MCF 10A (cell line): ENCODE measurements at regions not wholly inside any gene's neighbourhood (a gene's known extent, or its start where the extent isn't known, plus 50 kb on each side); places are given as distances from the start of the nearest gene placed in this dataset.
A peak's percentile ranks its signal among the peaks of the same experiment; 100 is the strongest.

Source experiments
- BruUV-seq: library from RNA; stranded (reverse); fragments of 400-500 nt; replicated peaks from 2 replicates; lab custom pipeline; 2021; lab: Mats Ljungman, UMichigan
- CTCF ChIA-PET: fragments of 300-600 bp; sonication (Branson Sonifier 250); formaldehyde crosslinking; extraction: SDS; loops from one replicate; lab custom pipeline; 2021; ENCODE audit warnings: antibody characterized with exemption, inconsistent platforms; lab: Yijun Ruan, JAX
- POLR2A ChIA-PET: fragments of 300-600, 350-650 bp; sonication (Branson Sonifier 250); formaldehyde crosslinking; extraction: SDS; loops from one replicate; lab custom pipeline; 2020; ENCODE audit warnings: antibody characterized with exemption, inconsistent platforms; lab: Yijun Ruan, JAX
- DNase-seq: peaks from one replicate; pipeline ENCODE4 v3.0.0-alpha.2; 2018; ENCODE audit not compliant: unreplicated experiment
- H3K27ac Mint-ChIP-seq: one replicate; pipeline ENCODE4 v1.8.0; 2022; ENCODE audit warnings: mild to moderate bottlenecking, low read depth, mixed read lengths; ENCODE audit not compliant: unreplicated experiment
- H3K27me3 Mint-ChIP-seq: one replicate; pipeline ENCODE4 v1.8.0; 2022; ENCODE audit warnings: mixed read lengths; ENCODE audit not compliant: insufficient read depth, unreplicated experiment
- H3K36me3 Mint-ChIP-seq: one replicate; pipeline ENCODE4 v1.8.0; 2022; ENCODE audit warnings: mild to moderate bottlenecking, moderate library complexity, mixed read lengths; ENCODE audit not compliant: insufficient read depth, unreplicated experiment
- H3K4me1 Mint-ChIP-seq: one replicate; pipeline ENCODE4 v1.8.0; 2022; ENCODE audit warnings: mixed read lengths; ENCODE audit not compliant: insufficient read depth, unreplicated experiment
- H3K4me3 Mint-ChIP-seq: one replicate; pipeline ENCODE4 v1.8.0; 2022; ENCODE audit warnings: mild to moderate bottlenecking, moderate library complexity, mixed read lengths; ENCODE audit not compliant: unreplicated experiment
- H3K9me3 Mint-ChIP-seq: one replicate; pipeline ENCODE4 v1.8.0; 2022; ENCODE audit warnings: mixed read lengths; ENCODE audit not compliant: unreplicated experiment
- CTCF ChIP-seq: fragments of 200-600 bp; IDR thresholded peaks from one replicate; pipeline ENCODE4 v1.8.0; 2022; ENCODE audit warnings: antibody characterized with exemption, mild to moderate bottlenecking; ENCODE audit not compliant: unreplicated experiment
- intact Hi-C: fragments of 100-400 bp; cut with micrococcal nuclease; formaldehyde crosslinking; loops from 2 replicates; pipeline ENCODE4 v1.14.1; 2022

GRCh38 chr1:57901208-57901919, 477.5 kb upstream of the DAB1 start:
- H3K36me3 Mint-ChIP-seq: no peaks in the 10 kb centered on the region
- H3K4me3 Mint-ChIP-seq: no peak overlapping the region
- no peak for DNase-seq
- TF ChIP-seq CTCF: no peak
- POLR2A ChIA-PET: no interaction called here
- CTCF ChIA-PET: interaction anchor here (0.6 kb wide), 2 partner anchors 14 to 708 kb away, joined by 3 read pairs; no protein-coding TSS in a partner anchor
- no peaks in the 10 kb centered on the region for H3K9me3 Mint-ChIP-seq
- no peak overlapping the region for H3K27ac Mint-ChIP-seq
- no peaks in the 10 kb centered on the region for H3K27me3 Mint-ChIP-seq
- intact Hi-C loops: no loop called here
- no peaks in the 10 kb centered on the region for H3K4me1 Mint-ChIP-seq
- no TSS peak for BruUV-seq

GRCh38 chr1:57898531-57898930, 474.7 kb upstream of the DAB1 start:
- H3K36me3 Mint-ChIP-seq: no peaks in the 10 kb centered on the region
- POLR2A ChIA-PET: no interaction called here
- intact Hi-C loops: no loop called here

GRCh38 chr1:57897581-57897980, 473.7 kb upstream of the DAB1 start:
- ChIA-PET POLR2A (interaction anchor here (0.7 kb wide), 1 partner anchor 805 kb away, joined by 3 read pairs; no protein-coding TSS in a partner anchor), CTCF (no interaction called here)
- H3K4me3 Mint-ChIP-seq: no peak overlapping the region
- H3K36me3 Mint-ChIP-seq: no peaks in the 10 kb centered on the region
- H3K4me1 Mint-ChIP-seq: peaks cover 7% of the 10 kb centered on the region
- no peak for TF ChIP-seq CTCF
- H3K27me3 Mint-ChIP-seq: no peaks in the 10 kb centered on the region
- no peak for DNase-seq
- no peaks in the 10 kb centered on the region for H3K9me3 Mint-ChIP-seq
- no peak overlapping the region for H3K27ac Mint-ChIP-seq
- no TSS peak for BruUV-seq
- intact Hi-C loops: no loop called here

More at GRCh38 chr1:57898531-57898930, 474.7 kb upstream of the DAB1 start:
- no peaks in the 10 kb centered on the region for H3K9me3 Mint-ChIP-seq
- H3K27ac Mint-ChIP-seq: no peak overlapping the region
- DNase-seq: no peak
- no TSS peak for BruUV-seq
- H3K4me3 Mint-ChIP-seq: no peak overlapping the region
- no peak for TF ChIP-seq CTCF
- CTCF ChIA-PET: no interaction called here
- peaks cover 7% of the 10 kb centered on the region for H3K4me1 Mint-ChIP-seq
- no peaks in the 10 kb centered on the region for H3K27me3 Mint-ChIP-seq

- no peak for TF ChIP-seq CTCF
- DNase-seq: peak; percentile 9
- H3K4me1 Mint-ChIP-seq: peaks cover 18% of the 10 kb centered on the region
- POLR2A ChIA-PET: no interaction called here
- no peak overlapping the region for H3K4me3 Mint-ChIP-seq
- H3K27ac Mint-ChIP-seq: no peak overlapping the region
- BruUV-seq: no TSS peak
- intact Hi-C loops: no loop called here
- no peaks in the 10 kb centered on the region for H3K9me3 Mint-ChIP-seq
- no peaks in the 10 kb centered on the region for H3K27me3 Mint-ChIP-seq
- CTCF ChIA-PET: no interaction called here
- no peaks in the 10 kb centered on the region for H3K36me3 Mint-ChIP-seq
Measured at GRCh38 chr1:57894315-57894714, 470.5 kb upstream of the DAB1 start.
